ENCODE measurements at regions not wholly inside any gene's neighbourhood (a gene's known extent, or its start where the extent isn't known, plus 50 kb on each side); places are given as distances from the start of the nearest gene placed in this dataset.

GRCh38 chr4:126799971-126800574 is 832.7 kb upstream of the INTU start:
- DNase-seq: no peak

GRCh38 chr4:126800575-126801141 is 832.1 kb upstream of the INTU start:
- DNase-seq: no peak

- peak; percentile 85 for DNase-seq
These were observed 825.6 kb upstream of the INTU start for GRCh38 chr4:126807132-126807531.

GRCh38 chr4:126812076-126812475 is 820.7 kb upstream of the INTU start:
- DNase-seq: no peak

- no peak for DNase-seq
These were observed 812.1 kb upstream of the INTU start for GRCh38 chr4:126820631-126821030.

- DNase-seq: no peak
These were observed 811.6 kb upstream of the INTU start for GRCh38 chr4:126821152-126821551.

GRCh38 chr4:126825083-126825482 is 807.7 kb upstream of the INTU start:
- DNase-seq: no peak

- no peak for DNase-seq
These were observed 805.1 kb upstream of the INTU start for GRCh38 chr4:126827669-126828068.

- no peak for DNase-seq
These were observed 797.9 kb upstream of the INTU start for GRCh38 chr4:126834854-126835253.

- no peak for DNase-seq
These were observed 793.6 kb upstream of the INTU start for GRCh38 chr4:126838941-126839679.

GRCh38 chr4:126843492-126844067 is 789.2 kb upstream of the INTU start:
- no peak for DNase-seq

- DNase-seq: peak; percentile 92
These were observed 782.5 kb upstream of the INTU start for GRCh38 chr4:126850286-126850685.

GRCh38 chr4:126851391-126851790 is 781.4 kb upstream of the INTU start:
- DNase-seq: no peak

- no peak for DNase-seq
These were observed 779.0 kb upstream of the INTU start for GRCh38 chr4:126853715-126854114.

- no peak for DNase-seq
These were observed 775.9 kb upstream of the INTU start for GRCh38 chr4:126856906-126857305.

- DNase-seq: no peak
These were observed 773.4 kb upstream of the INTU start for GRCh38 chr4:126859314-126859713.

GRCh38 chr4:126859872-126860271 is 772.9 kb upstream of the INTU start:
- no peak for DNase-seq

- DNase-seq: no peak
These were observed 772.4 kb upstream of the INTU start for GRCh38 chr4:126860308-126860707.

- DNase-seq: no peak
These were observed 762.8 kb upstream of the INTU start for GRCh38 chr4:126869967-126870366.

- DNase-seq: no peak
These were observed 760.9 kb upstream of the INTU start for GRCh38 chr4:126871810-126872209.

- no peak for DNase-seq
These were observed 758.2 kb upstream of the INTU start for GRCh38 chr4:126874533-126874932.

- DNase-seq: no peak
These were observed 743.8 kb upstream of the INTU start for GRCh38 chr4:126888968-126889367.

- no peak for DNase-seq
These were observed 742.4 kb upstream of the INTU start for GRCh38 chr4:126890383-126890782.

- peak; percentile 89 for DNase-seq
These were observed 741.8 kb upstream of the INTU start for GRCh38 chr4:126890994-126891393.
